Stimulated activated effector memory CD8-positive, alpha-beta T cell treated with anti-CD3 and anti-CD28 coated beads, Interleukin-12 subunit alpha, Interleukin-12 subunit beta, amount 100 ng/mL, for 72 hours (primary cell): ENCODE measurements at regions not wholly inside any gene's neighbourhood (a gene's known extent, or its start where the extent isn't known, plus 50 kb on each side); places are given as distances from the start of the nearest gene placed in this dataset.

Experiments
- ATAC-seq: fragments of 150-1000 bp; cut with Tn5 transposase; 2 replicates; pipeline ENCODE4 v1.10.0; 2021
- DNase-seq, 2 donors: peaks; one replicate each; pipeline ENCODE4 v3.0.0; 2021 to 2022; ENCODE audit warnings: low spot score in 2 of 2
- H3K27ac Mint-ChIP-seq: one replicate; pipeline ENCODE4 v1.8.0; 2022; ENCODE audit warnings: mild to moderate bottlenecking, mixed read lengths
- H3K36me3 Mint-ChIP-seq: one replicate; pipeline ENCODE4 v1.8.0; 2022; ENCODE audit warnings: mild to moderate bottlenecking, mixed read lengths
- H3K4me1 Mint-ChIP-seq: one replicate; pipeline ENCODE4 v1.8.0; 2022; ENCODE audit warnings: mixed read lengths
- H3K4me3 Mint-ChIP-seq: one replicate; pipeline ENCODE4 v1.8.0; 2022; ENCODE audit warnings: mild to moderate bottlenecking, mixed read lengths
- H3K9me3 Mint-ChIP-seq: one replicate; pipeline ENCODE4 v1.8.0; 2022; ENCODE audit warnings: mixed read lengths

GRCh38 chrX:51437521-51437920 lies 58.9 kb downstream of the NUDT11 start:
- H3K27ac Mint-ChIP-seq = no peak overlapping the region

GRCh38 chrX:51435101-51435500 lies 61.3 kb downstream of the NUDT11 start:
- Mint-ChIP-seq H3K4me1 (no peaks in the 10 kb centered on the region), H3K36me3 (no peaks in the 10 kb centered on the region), H3K4me3 (no peak overlapping the region), H3K9me3 (no peaks in the 10 kb centered on the region), H3K27ac (no peak overlapping the region)
- DNase-seq = no peak
- no peak for ATAC-seq

More at GRCh38 chrX:51437521-51437920, 58.9 kb downstream of the NUDT11 start:
- ATAC-seq = no peak
- Mint-ChIP-seq H3K9me3 (no peaks in the 10 kb centered on the region), H3K4me3 (no peak overlapping the region), H3K4me1 (no peaks in the 10 kb centered on the region), H3K36me3 (no peaks in the 10 kb centered on the region)
- DNase-seq = no peak

GRCh38 chrX:51421972-51422597 lies 74.3 kb downstream of the NUDT11 start:
- no peak for DNase-seq
- Mint-ChIP-seq H3K9me3 (no peaks in the 10 kb centered on the region), H3K36me3 (no peaks in the 10 kb centered on the region), H3K4me3 (no peak overlapping the region), H3K4me1 (no peaks in the 10 kb centered on the region), H3K27ac (no peak overlapping the region)
- no peak for ATAC-seq

GRCh38 chrX:51420610-51421009 lies 75.8 kb downstream of the NUDT11 start:
- no peak overlapping the region for H3K27ac Mint-ChIP-seq
- no peak overlapping the region for H3K4me3 Mint-ChIP-seq
- H3K4me1 Mint-ChIP-seq = no peaks in the 10 kb centered on the region
- H3K9me3 Mint-ChIP-seq = no peaks in the 10 kb centered on the region
- no peaks in the 10 kb centered on the region for H3K36me3 Mint-ChIP-seq
- DNase-seq (no peak), ATAC-seq (peak; percentile 61)

- Mint-ChIP-seq H3K9me3 (no peaks in the 10 kb centered on the region), H3K4me1 (no peaks in the 10 kb centered on the region), H3K27ac (no peak overlapping the region), H3K36me3 (no peaks in the 10 kb centered on the region), H3K4me3 (no peak overlapping the region)
- DNase-seq (no peak), ATAC-seq (no peak)
These were observed 75.8 kb downstream of the NUDT10 start for GRCh38 chrX:51408462-51408861.

DNA sequence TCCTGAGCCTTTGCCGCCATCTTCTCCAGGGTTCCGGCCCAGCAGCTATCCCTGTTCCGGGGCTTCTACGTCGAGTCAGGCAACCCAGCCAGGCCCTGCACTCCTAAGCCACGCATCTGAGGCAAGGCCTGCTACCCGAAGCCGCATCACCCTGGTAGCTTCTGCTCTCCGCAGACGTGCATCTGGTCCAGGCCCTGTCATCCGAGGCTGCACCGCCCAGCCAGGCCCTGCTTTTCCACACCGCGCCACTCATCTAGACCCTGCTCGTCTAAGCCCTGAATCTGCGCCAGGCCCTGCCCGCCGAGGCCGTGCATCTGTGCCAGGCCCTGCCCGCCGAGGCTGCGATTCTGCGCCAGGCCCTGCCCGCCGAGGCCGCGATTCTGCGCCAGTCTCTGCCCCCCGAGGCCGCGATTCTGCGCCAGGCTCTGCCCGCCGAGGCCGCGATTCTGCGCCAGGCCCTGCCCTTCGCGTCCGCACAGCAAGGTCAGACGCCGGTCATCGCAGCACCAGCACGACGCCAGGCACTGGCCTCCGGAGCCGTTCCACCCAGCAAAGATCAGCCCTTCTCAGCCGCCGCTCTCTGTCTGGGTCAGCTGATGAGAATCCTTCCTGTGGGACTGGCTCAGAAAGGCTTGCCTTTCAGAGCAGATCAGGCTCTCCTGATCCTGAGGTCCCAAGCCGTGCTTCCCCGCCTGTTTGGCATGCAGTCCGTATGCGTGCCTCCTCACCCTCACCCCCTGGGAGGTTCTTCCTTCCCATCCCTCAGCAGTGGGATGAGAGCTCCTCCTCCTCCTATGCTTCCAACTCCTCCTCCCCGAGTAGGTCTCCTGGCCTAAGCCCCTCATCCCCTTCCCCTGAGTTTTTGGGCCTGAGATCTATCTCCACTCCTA lies 75.1 kb downstream of the NUDT10 start:
- no peaks in the 10 kb centered on the region for H3K4me1 Mint-ChIP-seq
- no peaks in the 10 kb centered on the region for H3K9me3 Mint-ChIP-seq
- DNase-seq = no peak
- ATAC-seq = no peak
- no peak overlapping the region for H3K4me3 Mint-ChIP-seq
- H3K36me3 Mint-ChIP-seq = no peaks in the 10 kb centered on the region
- H3K27ac Mint-ChIP-seq = no peak overlapping the region

- H3K4me3 Mint-ChIP-seq = no peak overlapping the region
- ATAC-seq (no peak), DNase-seq (no peak)
- no peaks in the 10 kb centered on the region for H3K4me1 Mint-ChIP-seq
- no peaks in the 10 kb centered on the region for H3K9me3 Mint-ChIP-seq
- H3K27ac Mint-ChIP-seq = no peak overlapping the region
- no peaks in the 10 kb centered on the region for H3K36me3 Mint-ChIP-seq
These were observed 74.3 kb downstream of the NUDT10 start for GRCh38 chrX:51406688-51407519.

DNA sequence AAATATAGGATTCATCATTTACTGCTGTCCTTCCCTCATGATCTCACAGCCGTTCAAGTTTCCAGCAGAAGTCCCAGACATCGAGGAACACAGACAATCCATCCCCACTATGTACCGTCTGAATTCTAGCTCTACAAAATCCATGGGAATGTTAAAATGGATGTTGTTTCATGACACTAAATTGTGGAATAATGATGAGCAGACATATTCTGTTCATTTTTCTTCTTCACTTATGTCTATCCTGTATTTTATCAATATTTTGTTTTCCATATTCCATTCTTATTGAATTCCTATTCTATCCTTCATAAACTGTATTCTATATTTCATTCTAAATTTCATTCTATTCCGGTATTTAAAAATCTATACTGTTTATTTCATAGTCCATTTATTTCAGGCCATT lies 71.8 kb downstream of the NUDT10 start:
- DNase-seq = no peak
- Mint-ChIP-seq H3K4me3 (no peak overlapping the region), H3K9me3 (no peaks in the 10 kb centered on the region), H3K36me3 (no peaks in the 10 kb centered on the region), H3K4me1 (no peaks in the 10 kb centered on the region), H3K27ac (no peak overlapping the region)
- no peak for ATAC-seq

- H3K9me3 Mint-ChIP-seq = peaks cover 2% of the 10 kb centered on the region
- ATAC-seq = peak; percentile 73
- no peak overlapping the region for H3K27ac Mint-ChIP-seq
- H3K4me3 Mint-ChIP-seq = peak overlapping the region; percentile 58
- no peaks in the 10 kb centered on the region for H3K4me1 Mint-ChIP-seq
- no peaks in the 10 kb centered on the region for H3K36me3 Mint-ChIP-seq
- DNase-seq = peak in 1 of 2 donors; percentile 52
These were observed 63.4 kb downstream of the NUDT10 start for GRCh38 chrX:51395810-51396728.

DNA sequence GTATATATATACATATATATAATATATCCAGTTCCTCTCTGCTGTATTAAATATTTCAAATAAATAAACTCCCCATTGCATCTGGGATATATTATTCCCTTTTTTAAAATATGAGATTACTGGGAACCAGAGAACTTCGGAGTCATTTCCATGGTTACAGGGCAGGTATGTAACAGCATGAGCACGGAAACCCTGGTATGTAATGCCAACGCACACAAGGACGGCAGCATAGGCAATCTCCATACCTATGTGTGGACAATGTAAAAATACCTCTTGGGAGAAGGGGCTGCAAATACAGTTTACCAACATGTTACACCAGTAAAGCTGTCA lies 62.8 kb downstream of the NUDT10 start:
- ATAC-seq (no peak), DNase-seq (no peak)
- Mint-ChIP-seq H3K4me3 (peak overlapping the region; percentile 58), H3K36me3 (no peaks in the 10 kb centered on the region), H3K4me1 (no peaks in the 10 kb centered on the region), H3K27ac (no peak overlapping the region), H3K9me3 (peaks cover 2% of the 10 kb centered on the region)
